ENCODE measurements at regions not wholly inside any gene's neighbourhood (a gene's known extent, or its start where the extent isn't known, plus 50 kb on each side); places are given as distances from the start of the nearest gene placed in this dataset.

GRCh38 chr2:30362468-30363081, 84.5 kb upstream of the LCLAT1 start:
- TF ChIP-seq, protein P1, sequence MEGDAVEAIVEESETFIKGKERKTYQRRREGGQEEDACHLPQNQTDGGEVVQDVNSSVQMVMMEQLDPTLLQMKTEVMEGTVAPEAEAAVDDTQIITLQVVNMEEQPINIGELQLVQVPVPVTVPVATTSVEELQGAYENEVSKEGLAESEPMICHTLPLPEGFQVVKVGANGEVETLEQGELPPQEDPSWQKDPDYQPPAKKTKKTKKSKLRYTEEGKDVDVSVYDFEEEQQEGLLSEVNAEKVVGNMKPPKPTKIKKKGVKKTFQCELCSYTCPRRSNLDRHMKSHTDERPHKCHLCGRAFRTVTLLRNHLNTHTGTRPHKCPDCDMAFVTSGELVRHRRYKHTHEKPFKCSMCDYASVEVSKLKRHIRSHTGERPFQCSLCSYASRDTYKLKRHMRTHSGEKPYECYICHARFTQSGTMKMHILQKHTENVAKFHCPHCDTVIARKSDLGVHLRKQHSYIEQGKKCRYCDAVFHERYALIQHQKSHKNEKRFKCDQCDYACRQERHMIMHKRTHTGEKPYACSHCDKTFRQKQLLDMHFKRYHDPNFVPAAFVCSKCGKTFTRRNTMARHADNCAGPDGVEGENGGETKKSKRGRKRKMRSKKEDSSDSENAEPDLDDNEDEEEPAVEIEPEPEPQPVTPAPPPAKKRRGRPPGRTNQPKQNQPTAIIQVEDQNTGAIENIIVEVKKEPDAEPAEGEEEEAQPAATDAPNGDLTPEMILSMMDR (IDR thresholded peaks at IDR 0.05 in 2 of 3, conservative IDR thresholded peaks at IDR 0.05 in 1 of 3; ENCODE audit: borderline replicate concordance in 1 of 3, insufficient read depth in 1 of 3, low read depth in 2 of 3, low read length in 2 of 3), result no peak
- TF ChIP-seq MAX (IDR thresholded peaks at IDR 0.05) (no peak), EZH2 (IDR thresholded peaks at IDR 0.05) (no peak), REST (IDR thresholded peaks at IDR 0.05; ENCODE audit: low read depth) (no peak), RAD21 (IDR thresholded peaks at IDR 0.05; ENCODE audit: low read depth) (no peak), SIN3A (IDR thresholded peaks at IDR 0.05; ENCODE audit: low read depth) (no peak), POLR2A (IDR thresholded peaks at IDR 0.05; ENCODE audit: borderline replicate concordance, extremely low read depth, insufficient read depth, insufficient read length) (no peak), POLR2AphosphoS5 (IDR thresholded peaks at IDR 0.05; ENCODE audit: low read depth, low read length) (no peak), CBX3 (IDR thresholded peaks at IDR 0.05; ENCODE audit: low read depth) (no peak), EZH2phosphoT487 (IDR thresholded peaks at IDR 0.05; ENCODE audit: borderline replicate concordance) (no peak), ZBTB33 (IDR thresholded peaks at IDR 0.05; ENCODE audit: extremely low read depth, insufficient replicate concordance, low read length) (no peak), JUND (IDR thresholded peaks at IDR 0.05) (no peak), YY1 (IDR thresholded peaks at IDR 0.05; ENCODE audit: extremely low read depth, insufficient replicate concordance, low read depth, low read length) (no peak)
